NCI-H146 (cell line): ENCODE measurements at regions not wholly inside any gene's neighbourhood (a gene's known extent, or its start where the extent isn't known, plus 50 kb on each side); places are given as distances from the start of the nearest gene placed in this dataset.

Source experiments
- DNase-seq: peaks from one replicate; lab custom pipeline; 2025; lab: John Stamatoyannopoulos, UW

DNA sequence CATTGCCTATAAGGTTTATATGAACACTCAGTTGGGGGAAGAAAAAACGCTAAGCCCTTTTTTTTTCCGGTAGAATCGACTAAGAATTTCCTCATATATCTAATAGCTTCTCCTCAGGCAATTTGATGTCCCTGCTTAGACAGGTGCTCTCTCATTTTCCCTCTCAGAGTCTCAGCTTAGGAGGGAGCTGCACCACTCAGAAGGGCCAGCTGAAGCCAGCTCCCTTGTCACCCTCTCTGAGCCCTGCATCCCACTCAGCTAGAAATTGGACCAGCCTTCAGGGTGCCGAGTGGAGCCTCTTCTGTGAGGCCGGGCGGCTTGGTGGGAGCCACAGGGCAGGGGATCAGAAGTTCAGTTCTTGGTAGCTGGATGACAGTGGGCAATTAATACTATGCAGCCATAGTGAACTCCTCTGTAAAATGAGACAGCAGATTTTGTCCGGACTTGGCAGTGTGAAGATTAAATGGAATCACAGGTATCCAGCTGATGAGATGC, 368.5 kb downstream of the MAFB start:
- no peak for DNase-seq

- no peak for DNase-seq
Measured at GRCh38 chr20:40319741-40320516, 369.1 kb downstream of the MAFB start.

GRCh38 chr20:40319056-40319455, 370.0 kb downstream of the MAFB start:
- DNase-seq = no peak

DNA sequence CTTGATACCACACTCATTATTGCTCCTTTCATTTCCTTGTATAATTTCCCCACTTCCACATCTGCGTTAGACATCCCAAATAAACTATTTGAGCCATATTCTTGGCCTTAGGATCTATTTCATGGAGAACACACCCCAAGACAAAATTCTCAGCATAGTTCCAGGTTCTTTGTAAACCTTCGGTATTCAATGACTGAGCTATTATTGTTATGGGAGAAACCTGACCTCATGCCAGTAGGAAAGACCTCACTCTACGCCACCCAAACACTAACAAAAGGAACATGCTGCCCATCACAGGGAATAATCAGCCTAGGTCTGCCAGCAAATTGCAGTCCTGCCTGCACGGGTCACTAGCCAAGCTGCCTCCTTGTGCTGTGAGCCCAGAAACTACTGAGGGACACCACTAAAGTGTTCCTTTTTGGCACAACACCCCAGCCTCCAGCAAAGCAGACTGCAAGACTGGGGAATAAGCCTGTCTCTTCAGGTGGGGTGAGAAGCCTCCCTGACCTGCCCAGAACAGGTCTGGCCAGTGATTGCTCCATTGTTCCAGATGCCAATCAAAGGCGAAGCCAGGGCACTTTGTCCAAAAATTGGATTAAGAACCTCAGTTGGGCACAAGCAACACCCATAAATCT, 371.8 kb downstream of the MAFB start:
- no peak for DNase-seq

- no peak for DNase-seq
Measured at GRCh38 chr20:40314278-40314677, 374.8 kb downstream of the MAFB start.

- DNase-seq = no peak
Measured at GRCh38 chr20:40313730-40314129, 375.3 kb downstream of the MAFB start.

DNA sequence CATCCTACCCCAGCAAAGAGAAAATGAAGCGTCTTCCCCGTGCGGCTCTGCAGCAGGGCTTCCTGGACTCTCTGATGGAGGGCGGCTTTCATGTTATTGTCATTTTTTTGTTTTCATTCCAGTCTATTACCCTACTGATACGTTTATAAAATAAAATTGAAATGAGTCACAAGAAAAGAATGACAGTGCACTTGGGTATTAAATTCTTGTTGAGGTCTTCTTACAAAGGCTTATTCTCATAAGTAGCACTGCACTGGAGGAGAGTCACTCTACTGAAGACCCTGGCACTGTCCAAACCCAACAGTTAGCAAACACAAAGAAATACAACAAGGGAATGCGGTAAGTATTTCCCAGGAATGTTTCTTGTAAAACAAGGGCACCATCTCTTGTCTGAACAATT, 379.3 kb downstream of the MAFB start:
- no peak for DNase-seq

- no peak for DNase-seq
Measured at GRCh38 chr20:40307997-40308396, 381.0 kb downstream of the MAFB start.

DNA sequence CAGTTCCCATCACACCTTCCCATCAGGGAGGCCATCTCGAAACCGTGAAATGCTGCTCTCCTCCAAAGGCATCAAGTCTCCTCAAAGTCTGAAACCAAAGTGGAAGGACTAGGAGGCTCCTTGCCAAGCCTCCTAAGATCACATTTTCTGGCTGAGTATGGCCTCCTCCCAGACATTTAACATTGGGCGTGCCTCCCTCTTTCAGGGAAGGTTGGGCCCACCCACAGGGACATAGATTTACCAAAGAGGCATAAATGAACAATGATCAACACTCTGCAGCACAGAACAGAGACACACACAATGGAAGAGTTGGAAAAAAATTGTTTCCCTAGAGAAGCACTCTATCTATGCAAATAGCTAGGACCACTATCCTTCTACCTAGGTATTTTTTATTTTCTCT, 381.8 kb downstream of the MAFB start:
- DNase-seq = no peak

- no peak for DNase-seq
Measured at GRCh38 chr20:40305303-40305702, 383.7 kb downstream of the MAFB start.

- DNase-seq = no peak
Measured at GRCh38 chr20:40304119-40304613, 384.9 kb downstream of the MAFB start.

DNA sequence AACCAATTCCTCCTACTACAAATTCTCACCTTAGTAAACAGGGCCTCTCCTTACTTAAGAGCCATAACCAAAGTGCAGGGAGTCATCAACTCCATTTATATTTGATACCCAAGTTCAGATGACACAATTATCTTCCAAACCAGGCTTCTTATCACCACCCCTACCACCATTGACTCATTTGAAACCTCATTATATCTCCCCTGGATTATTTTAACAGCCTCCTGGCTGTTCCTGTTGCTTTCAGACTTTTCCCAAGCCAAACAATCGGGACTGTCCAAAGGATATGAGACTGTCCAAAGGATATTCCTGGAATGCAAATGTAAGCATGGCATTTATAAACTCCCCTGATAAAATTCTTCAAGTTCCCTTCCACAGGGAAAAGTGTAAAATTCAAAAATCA, 394.3 kb downstream of the MAFB start:
- no peak for DNase-seq

DNA sequence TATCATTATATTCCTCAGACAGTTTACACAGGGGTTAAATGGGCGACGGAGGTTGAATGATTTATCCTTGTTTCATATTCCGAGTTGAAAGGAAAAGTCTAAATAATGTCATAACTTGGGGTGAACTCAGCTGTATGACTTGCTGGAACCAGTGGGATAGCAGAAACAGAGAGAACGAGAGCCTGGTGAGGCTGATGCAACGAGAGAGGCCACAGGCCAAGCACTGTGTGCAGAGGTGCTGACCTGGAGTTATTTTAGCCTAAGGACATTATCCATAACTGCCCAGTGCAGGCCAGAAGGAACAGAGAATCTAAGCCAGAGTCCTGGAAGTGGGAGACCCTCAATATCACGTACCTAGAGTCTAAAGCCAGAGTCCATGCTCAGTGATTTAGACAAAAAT, 394.9 kb downstream of the MAFB start:
- no peak for DNase-seq

DNA sequence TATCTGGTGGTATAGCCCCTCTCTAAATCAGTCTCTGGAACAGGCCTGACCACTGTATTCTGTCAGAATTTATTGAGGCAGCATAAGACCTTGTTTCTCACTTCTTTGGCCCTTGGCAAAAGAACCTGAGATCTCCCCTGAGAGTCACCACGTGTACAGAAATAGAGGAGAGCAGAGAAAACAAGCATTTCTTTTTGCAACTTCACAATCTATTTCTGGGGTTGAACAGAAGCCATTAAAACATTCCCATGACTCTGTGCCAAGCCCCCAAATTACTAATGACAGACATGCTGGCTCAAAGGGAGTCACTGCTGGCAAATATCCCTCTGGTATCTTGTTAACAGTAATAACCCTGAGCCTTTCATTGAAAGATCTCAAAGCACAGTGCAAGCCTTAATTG, 395.3 kb downstream of the MAFB start:
- no peak for DNase-seq

GRCh38 chr20:40291493-40292135, 397.4 kb downstream of the MAFB start:
- no peak for DNase-seq

DNA sequence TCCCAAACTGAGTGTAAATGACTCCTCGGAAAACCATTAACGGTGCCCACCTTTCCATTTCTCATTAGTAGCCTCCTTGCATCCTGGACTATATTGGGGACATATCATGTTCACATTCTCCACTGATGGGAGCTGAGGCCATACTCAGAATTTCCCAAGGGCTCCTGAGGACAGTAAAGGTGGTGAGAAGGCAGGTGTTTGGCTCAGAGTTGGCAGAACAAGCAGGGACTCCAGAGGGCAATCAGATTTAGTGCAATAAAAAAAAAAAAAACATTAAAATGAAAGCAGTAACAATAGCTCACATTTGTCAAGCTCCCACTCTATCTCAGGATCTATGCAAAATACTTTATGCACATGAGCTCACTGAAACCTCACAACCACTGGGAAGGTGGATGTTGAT, 401.4 kb downstream of the MAFB start:
- no peak for DNase-seq

DNA sequence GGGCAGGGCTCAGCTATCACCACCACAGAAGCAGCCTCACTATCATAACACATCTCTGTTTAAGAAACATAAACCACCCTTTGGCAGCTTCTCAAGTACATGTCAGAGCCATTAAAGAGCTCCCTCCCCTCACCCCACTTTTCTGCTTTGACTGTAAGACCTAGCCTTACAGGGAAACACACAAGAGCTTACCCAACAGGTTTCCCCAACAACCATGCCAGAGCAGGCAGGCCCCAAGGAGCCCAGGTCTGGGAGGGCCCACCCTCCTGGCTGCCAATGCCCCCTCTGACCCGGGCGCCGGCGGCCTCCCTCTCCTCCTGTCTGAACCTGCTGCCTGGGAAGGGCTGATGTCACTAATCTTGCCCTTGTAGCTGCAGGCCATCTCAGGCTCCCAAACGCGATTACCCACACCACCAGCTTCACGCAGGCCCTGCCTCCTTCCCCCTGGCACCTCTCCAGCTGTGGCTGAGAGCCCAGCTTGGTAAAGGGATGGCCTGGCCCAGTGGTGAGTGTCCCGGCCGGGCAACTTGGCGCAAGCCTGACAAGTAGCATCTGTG, 402.0 kb downstream of the MAFB start:
- DNase-seq = no peak

DNA sequence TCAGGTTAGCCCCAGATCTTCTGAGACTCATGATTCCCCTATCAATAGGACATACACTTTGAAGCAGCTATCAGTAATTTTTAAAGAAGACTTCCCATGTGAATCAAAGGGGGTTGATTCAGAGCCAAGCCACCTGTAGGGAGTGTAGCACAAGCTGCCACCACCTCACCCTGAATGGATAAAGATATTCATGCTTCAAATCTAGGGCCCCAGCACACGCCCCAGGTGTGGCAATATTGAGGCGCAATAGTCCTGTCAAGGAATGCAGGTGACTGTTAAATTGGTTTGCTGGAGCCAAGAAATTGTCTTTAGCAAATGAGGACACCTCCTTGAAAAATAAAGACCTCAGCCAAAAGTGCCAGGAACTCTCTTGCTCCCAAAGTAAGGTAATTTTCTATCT, 404.4 kb downstream of the MAFB start:
- no peak for DNase-seq

GRCh38 chr20:40283689-40284088, 405.3 kb downstream of the MAFB start:
- no peak for DNase-seq

DNA sequence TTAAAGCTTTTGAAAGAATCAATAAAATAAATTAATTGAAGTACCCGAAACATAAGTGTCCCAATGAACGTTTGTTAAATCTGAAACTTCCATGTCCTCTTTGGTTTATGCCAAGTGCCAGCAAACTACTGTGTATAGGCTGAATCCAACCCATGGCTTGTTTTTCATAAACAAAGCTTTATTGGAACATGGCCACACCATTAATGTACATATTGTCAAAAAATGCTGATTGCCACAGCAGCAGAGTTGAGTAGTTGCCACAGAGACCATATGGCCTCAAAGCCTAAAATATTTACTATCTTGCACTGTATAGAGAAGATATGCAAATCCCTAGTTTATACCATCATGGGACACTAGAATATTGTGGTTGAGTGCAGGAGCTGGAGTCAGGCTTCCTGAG, 406.1 kb downstream of the MAFB start:
- no peak for DNase-seq

GRCh38 chr20:40282541-40282940, 406.5 kb downstream of the MAFB start:
- DNase-seq = no peak

GRCh38 chr20:40280616-40281015, 408.4 kb downstream of the MAFB start:
- DNase-seq = no peak

DNA sequence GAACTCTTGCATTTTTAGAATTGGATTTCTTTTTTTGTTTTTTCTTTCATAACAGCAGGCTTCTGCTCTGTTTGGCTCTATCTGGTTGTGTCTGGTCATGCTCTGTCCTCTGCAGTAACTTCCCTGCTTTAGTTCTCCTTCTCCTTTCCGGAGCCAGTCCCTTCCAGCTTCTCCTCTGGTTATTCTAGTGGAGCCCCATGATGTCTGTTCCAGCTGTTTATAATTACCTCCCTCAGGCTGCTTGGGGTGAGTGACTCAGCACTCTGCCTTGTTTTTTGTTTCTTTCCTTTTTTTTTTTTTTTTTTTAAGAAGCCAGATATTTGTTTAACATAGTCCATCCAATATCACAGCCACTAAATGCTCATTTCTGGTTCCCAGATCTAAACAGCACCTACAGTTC, 409.6 kb downstream of the MAFB start:
- DNase-seq = no peak
